ENCODE measurements at regions not wholly inside any gene's neighbourhood (a gene's known extent, or its start where the extent isn't known, plus 50 kb on each side); places are given as distances from the start of the nearest gene placed in this dataset.

- WGBS = 91% methylated on average over 2 of the region's 2 CpGs
Observed at GRCh38 chr3:132904-133303, 63.7 kb upstream of the CHL1 start.

GRCh38 chr3:140748-141330, 55.7 kb upstream of the CHL1 start:
- H3K4me3 ChIP-seq = no peak overlapping the region
- H3K36me3 ChIP-seq = no peaks in the 10 kb centered on the region
- no peak for TF ChIP-seq EP300 (IDR thresholded peaks at IDR 0.05)
- no peak for TF ChIP-seq POLR2AphosphoS5 (IDR thresholded peaks at IDR 0.05)
- TF ChIP-seq POLR2A (IDR thresholded peaks at IDR 0.05) = no peak
- TF ChIP-seq CTCF (IDR thresholded peaks at IDR 0.05) = no peak
- no peak for DNase-seq (ENCODE audit: low spot score in 2 of 2)
- WGBS = 55% methylated on average over 5 of the region's 5 CpGs
- no peaks in the 10 kb centered on the region for H3K9me3 ChIP-seq
- H3K27me3 ChIP-seq = no peaks in the 10 kb centered on the region
- H3K4me1 ChIP-seq = no peaks in the 10 kb centered on the region
- no peak overlapping the region for H3K27ac ChIP-seq

More at GRCh38 chr3:132904-133303, 63.7 kb upstream of the CHL1 start:
- TF ChIP-seq POLR2AphosphoS5 (IDR thresholded peaks at IDR 0.05) (no peak), POLR2A (IDR thresholded peaks at IDR 0.05) (no peak), CTCF (IDR thresholded peaks at IDR 0.05) (no peak), EP300 (IDR thresholded peaks at IDR 0.05) (no peak)
- Histone ChIP-seq H3K27ac (no peak overlapping the region), H3K36me3 (no peaks in the 10 kb centered on the region), H3K4me3 (no peak overlapping the region), H3K27me3 (no peaks in the 10 kb centered on the region), H3K4me1 (no peaks in the 10 kb centered on the region), H3K9me3 (no peaks in the 10 kb centered on the region)
- no peak for DNase-seq (ENCODE audit: low spot score in 2 of 2)

Data from suprapubic skin (tissue), 4 donors.